ENCODE measurements at regions not wholly inside any gene's neighbourhood (a gene's known extent, or its start where the extent isn't known, plus 50 kb on each side); places are given as distances from the start of the nearest gene placed in this dataset.

GRCh38 chr3:168325684-168326083, 230.0 kb upstream of the GOLIM4 start:
- TF ChIP-seq CTCF (conservative IDR thresholded peaks at IDR 0.05; ENCODE audit: low read depth, low read length) = no peak
- no peak for TF ChIP-seq USF2 (IDR thresholded peaks at IDR 0.05; ENCODE audit: low read depth, low read length)
- TF ChIP-seq MXI1 (IDR thresholded peaks at IDR 0.05; ENCODE audit: borderline replicate concordance, low read depth, low read length) = no peak
- no peak for TF ChIP-seq RFX5 (IDR thresholded peaks at IDR 0.05; ENCODE audit: low read depth, low read length)
- TF ChIP-seq NFE2L2 (IDR thresholded peaks at IDR 0.05; ENCODE audit: low read depth, low read length) = no peak
- no peak for TF ChIP-seq FOS (IDR thresholded peaks at IDR 0.05; ENCODE audit: low read depth, low read length)
- TF ChIP-seq RAD21 (IDR thresholded peaks at IDR 0.05; ENCODE audit: low read length) = no peak
- TF ChIP-seq BHLHE40 (IDR thresholded peaks at IDR 0.05; ENCODE audit: low read depth, low read length) = no peak
